ENCODE measurements at regions not wholly inside any gene's neighbourhood (a gene's known extent, or its start where the extent isn't known, plus 50 kb on each side); places are given as distances from the start of the nearest gene placed in this dataset.
A peak's percentile ranks its signal among the peaks of the same experiment; 100 is the strongest.
"Not testable (repeated sequence)": the region's sequence is repeated elsewhere in the genome, so short reads cannot be mapped to it uniquely, and the experiment has no call there.

- Histone ChIP-seq H3K4me1 (ENCODE audit: control insufficient read depth, insufficient read depth, low read length, unreplicated experiment) (peaks cover 5% of the 10 kb centered on the region), H3K36me3 (ENCODE audit: insufficient read depth, low read length) (no peaks in the 10 kb centered on the region), H2AFZ (ENCODE audit: low read length, unreplicated experiment) (no peak overlapping the region), H3K4me3 (ENCODE audit: low read depth, low read length) (no peak overlapping the region), H3K79me2 (ENCODE audit: control insufficient read depth, insufficient read depth, low read length, unreplicated experiment) (no peaks in the 10 kb centered on the region), H3K27me3 (ENCODE audit: insufficient read depth, low read length) (no peaks in the 10 kb centered on the region), H3K27ac (ENCODE audit: low read depth, low read length) (no peak overlapping the region)
Measured at GRCh38 chr5:89545626-89546025, 662.6 kb upstream of the MEF2C start.

- no peak overlapping the region for H3K4me3 ChIP-seq (ENCODE audit: low read depth, low read length)
- no peaks in the 10 kb centered on the region for H3K79me2 ChIP-seq (ENCODE audit: control insufficient read depth, insufficient read depth, low read length, unreplicated experiment)
- no peak overlapping the region for H2AFZ ChIP-seq (ENCODE audit: low read length, unreplicated experiment)
- peaks cover 5% of the 10 kb centered on the region for H3K4me1 ChIP-seq (ENCODE audit: control insufficient read depth, insufficient read depth, low read length, unreplicated experiment)
- H3K27ac ChIP-seq (ENCODE audit: low read depth, low read length) = no peak overlapping the region
- no peaks in the 10 kb centered on the region for H3K36me3 ChIP-seq (ENCODE audit: insufficient read depth, low read length)
- H3K27me3 ChIP-seq (ENCODE audit: insufficient read depth, low read length) = no peaks in the 10 kb centered on the region
Measured at GRCh38 chr5:89545076-89545475, 662.1 kb upstream of the MEF2C start.

- H2AFZ ChIP-seq (ENCODE audit: low read length, unreplicated experiment) = no peak overlapping the region
- H3K27me3 ChIP-seq (ENCODE audit: insufficient read depth, low read length) = no peaks in the 10 kb centered on the region
- H3K79me2 ChIP-seq (ENCODE audit: control insufficient read depth, insufficient read depth, low read length, unreplicated experiment) = no peaks in the 10 kb centered on the region
- no peak overlapping the region for H3K4me3 ChIP-seq (ENCODE audit: low read depth, low read length)
- H3K36me3 ChIP-seq (ENCODE audit: insufficient read depth, low read length) = no peaks in the 10 kb centered on the region
- no peak overlapping the region for H3K27ac ChIP-seq (ENCODE audit: low read depth, low read length)
- H3K4me1 ChIP-seq (ENCODE audit: control insufficient read depth, insufficient read depth, low read length, unreplicated experiment) = peaks cover 5% of the 10 kb centered on the region
Measured at GRCh38 chr5:89542736-89543135, 659.8 kb upstream of the MEF2C start.

GRCh38 chr5:89537800-89538199 lies 654.8 kb upstream of the MEF2C start:
- Histone ChIP-seq H3K27ac (ENCODE audit: low read depth, low read length) (no peak overlapping the region), H3K27me3 (ENCODE audit: insufficient read depth, low read length) (no peaks in the 10 kb centered on the region), H3K4me3 (ENCODE audit: low read depth, low read length) (no peak overlapping the region), H3K79me2 (ENCODE audit: control insufficient read depth, insufficient read depth, low read length, unreplicated experiment) (no peaks in the 10 kb centered on the region), H2AFZ (ENCODE audit: low read length, unreplicated experiment) (no peak overlapping the region), H3K4me1 (ENCODE audit: control insufficient read depth, insufficient read depth, low read length, unreplicated experiment) (peaks cover 10% of the 10 kb centered on the region), H3K36me3 (ENCODE audit: insufficient read depth, low read length) (no peaks in the 10 kb centered on the region)

- H3K27me3 ChIP-seq (ENCODE audit: insufficient read depth, low read length) = no peaks in the 10 kb centered on the region
- H3K36me3 ChIP-seq (ENCODE audit: insufficient read depth, low read length) = no peaks in the 10 kb centered on the region
- H3K27ac ChIP-seq (ENCODE audit: low read depth, low read length) = no peak overlapping the region
- no peak overlapping the region for H2AFZ ChIP-seq (ENCODE audit: low read length, unreplicated experiment)
- no peak overlapping the region for H3K4me3 ChIP-seq (ENCODE audit: low read depth, low read length)
- peaks cover 10% of the 10 kb centered on the region for H3K4me1 ChIP-seq (ENCODE audit: control insufficient read depth, insufficient read depth, low read length, unreplicated experiment)
- H3K79me2 ChIP-seq (ENCODE audit: control insufficient read depth, insufficient read depth, low read length, unreplicated experiment) = no peaks in the 10 kb centered on the region
Measured at GRCh38 chr5:89536020-89536419, 653.0 kb upstream of the MEF2C start.

- Histone ChIP-seq H3K79me2 (ENCODE audit: control insufficient read depth, insufficient read depth, low read length, unreplicated experiment) (no peaks in the 10 kb centered on the region), H3K36me3 (ENCODE audit: insufficient read depth, low read length) (no peaks in the 10 kb centered on the region), H2AFZ (ENCODE audit: low read length, unreplicated experiment) (peak overlapping the region; percentile 46), H3K4me1 (ENCODE audit: control insufficient read depth, insufficient read depth, low read length, unreplicated experiment) (peaks cover 10% of the 10 kb centered on the region), H3K27me3 (ENCODE audit: insufficient read depth, low read length) (no peaks in the 10 kb centered on the region), H3K4me3 (ENCODE audit: low read depth, low read length) (no peak overlapping the region), H3K27ac (ENCODE audit: low read depth, low read length) (no peak overlapping the region)
Measured at GRCh38 chr5:89535411-89535810, 652.4 kb upstream of the MEF2C start.

GRCh38 chr5:89534331-89534730 lies 651.3 kb upstream of the MEF2C start:
- Histone ChIP-seq H3K27me3 (ENCODE audit: insufficient read depth, low read length) (no peaks in the 10 kb centered on the region), H3K4me1 (ENCODE audit: control insufficient read depth, insufficient read depth, low read length, unreplicated experiment) (peaks cover 10% of the 10 kb centered on the region), H3K27ac (ENCODE audit: low read depth, low read length) (no peak overlapping the region), H3K36me3 (ENCODE audit: insufficient read depth, low read length) (no peaks in the 10 kb centered on the region), H3K79me2 (ENCODE audit: control insufficient read depth, insufficient read depth, low read length, unreplicated experiment) (no peaks in the 10 kb centered on the region), H2AFZ (ENCODE audit: low read length, unreplicated experiment) (no peak overlapping the region), H3K4me3 (ENCODE audit: low read depth, low read length) (no peak overlapping the region)

- no peaks in the 10 kb centered on the region for H3K79me2 ChIP-seq (ENCODE audit: control insufficient read depth, insufficient read depth, low read length, unreplicated experiment)
- no peak overlapping the region for H2AFZ ChIP-seq (ENCODE audit: low read length, unreplicated experiment)
- H3K27ac ChIP-seq (ENCODE audit: low read depth, low read length) = no peak overlapping the region
- H3K27me3 ChIP-seq (ENCODE audit: insufficient read depth, low read length) = no peaks in the 10 kb centered on the region
- no peaks in the 10 kb centered on the region for H3K36me3 ChIP-seq (ENCODE audit: insufficient read depth, low read length)
- no peaks in the 10 kb centered on the region for H3K4me1 ChIP-seq (ENCODE audit: control insufficient read depth, insufficient read depth, low read length, unreplicated experiment)
- H3K4me3 ChIP-seq (ENCODE audit: low read depth, low read length) = no peak overlapping the region
Measured at GRCh38 chr5:89524785-89525184, 641.8 kb upstream of the MEF2C start.

GRCh38 chr5:89523867-89524266 lies 640.9 kb upstream of the MEF2C start:
- H3K27me3 ChIP-seq (ENCODE audit: insufficient read depth, low read length); H3K4me3 ChIP-seq (ENCODE audit: low read depth, low read length); H3K36me3 ChIP-seq (ENCODE audit: insufficient read depth, low read length); H2AFZ ChIP-seq (ENCODE audit: low read length, unreplicated experiment); H3K27ac ChIP-seq (ENCODE audit: low read depth, low read length); H3K79me2 ChIP-seq (ENCODE audit: control insufficient read depth, insufficient read depth, low read length, unreplicated experiment); H3K4me1 ChIP-seq (ENCODE audit: control insufficient read depth, insufficient read depth, low read length, unreplicated experiment): not testable (repeated sequence)

GRCh38 chr5:89520771-89521170 lies 637.8 kb upstream of the MEF2C start:
- H3K79me2 ChIP-seq (ENCODE audit: control insufficient read depth, insufficient read depth, low read length, unreplicated experiment) = no peaks in the 10 kb centered on the region
- H3K4me3 ChIP-seq (ENCODE audit: low read depth, low read length) = no peak overlapping the region
- H3K27ac ChIP-seq (ENCODE audit: low read depth, low read length) = no peak overlapping the region
- no peaks in the 10 kb centered on the region for H3K27me3 ChIP-seq (ENCODE audit: insufficient read depth, low read length)
- H3K4me1 ChIP-seq (ENCODE audit: control insufficient read depth, insufficient read depth, low read length, unreplicated experiment) = no peaks in the 10 kb centered on the region
- no peaks in the 10 kb centered on the region for H3K36me3 ChIP-seq (ENCODE audit: insufficient read depth, low read length)
- H2AFZ ChIP-seq (ENCODE audit: low read length, unreplicated experiment) = no peak overlapping the region

GRCh38 chr5:89513299-89514044 lies 630.5 kb upstream of the MEF2C start:
- Histone ChIP-seq H3K27me3 (ENCODE audit: insufficient read depth, low read length) (no peaks in the 10 kb centered on the region), H3K36me3 (ENCODE audit: insufficient read depth, low read length) (no peaks in the 10 kb centered on the region), H3K4me3 (ENCODE audit: low read depth, low read length) (no peak overlapping the region), H3K27ac (ENCODE audit: low read depth, low read length) (no peak overlapping the region), H2AFZ (ENCODE audit: low read length, unreplicated experiment) (no peak overlapping the region), H3K79me2 (ENCODE audit: control insufficient read depth, insufficient read depth, low read length, unreplicated experiment) (no peaks in the 10 kb centered on the region), H3K4me1 (ENCODE audit: control insufficient read depth, insufficient read depth, low read length, unreplicated experiment) (no peaks in the 10 kb centered on the region)
